ENCODE measurements at regions not wholly inside any gene's neighbourhood (a gene's known extent, or its start where the extent isn't known, plus 50 kb on each side); places are given as distances from the start of the nearest gene placed in this dataset.

DNA sequence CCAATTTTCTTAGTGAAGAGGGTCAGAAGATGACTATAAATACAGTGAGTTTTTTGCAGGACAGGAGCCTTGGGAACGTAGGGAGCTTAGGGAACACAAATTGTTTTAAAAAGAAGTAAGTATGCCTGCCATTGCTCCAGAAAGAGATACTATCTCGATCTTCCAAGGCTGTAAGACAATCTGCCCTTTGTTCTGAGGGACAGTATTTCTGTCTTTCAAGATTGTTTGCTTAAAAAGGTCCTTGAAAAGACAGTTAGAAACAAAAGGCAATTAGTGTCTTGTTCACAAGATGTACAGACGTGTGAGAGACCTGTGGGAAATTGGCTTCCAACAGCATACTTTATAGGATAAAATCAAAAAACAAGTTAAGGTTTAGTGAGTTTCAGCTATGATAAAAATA is 321.2 kb upstream of the FAR2 start:
- no peak for DNase-seq

DNA sequence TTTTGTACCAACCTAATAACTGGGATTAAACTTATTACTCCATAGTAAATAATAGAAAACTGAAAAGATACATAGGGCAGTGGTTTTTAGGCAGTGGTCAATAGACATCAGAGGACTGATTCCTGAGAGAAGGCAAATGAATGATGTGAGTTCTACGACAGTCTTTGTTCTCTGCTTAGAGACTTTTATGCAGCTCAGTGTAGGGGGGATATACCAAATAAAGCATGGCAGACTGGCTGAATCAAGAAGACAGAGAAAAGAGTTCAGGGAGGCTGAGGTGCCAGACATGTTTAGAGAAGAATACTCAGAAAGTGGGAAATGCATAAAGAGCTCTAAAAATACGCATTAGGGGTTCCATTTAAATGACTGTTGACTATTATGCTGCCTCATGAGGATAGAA is 320.8 kb upstream of the FAR2 start:
- DNase-seq = no peak

DNA sequence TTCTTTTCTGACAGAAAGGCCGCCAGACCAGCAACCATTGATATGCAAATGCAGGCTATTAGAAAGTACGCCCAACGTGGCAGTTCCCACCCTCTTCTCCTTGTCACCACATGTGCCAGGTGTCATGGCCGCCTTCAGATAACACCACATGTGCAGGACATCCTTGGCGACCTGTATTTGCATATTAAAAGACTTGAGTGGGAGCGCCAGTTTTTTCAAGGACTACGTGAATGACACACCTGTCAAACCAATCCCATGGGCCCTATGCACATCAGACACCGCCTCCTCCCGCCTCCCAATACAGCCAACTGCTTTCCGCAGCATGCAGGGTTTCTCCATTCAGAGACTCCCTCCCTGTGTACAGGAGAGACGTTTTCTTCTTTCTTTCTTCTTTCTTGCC is 318.6 kb upstream of the FAR2 start:
- no peak for DNase-seq

DNA sequence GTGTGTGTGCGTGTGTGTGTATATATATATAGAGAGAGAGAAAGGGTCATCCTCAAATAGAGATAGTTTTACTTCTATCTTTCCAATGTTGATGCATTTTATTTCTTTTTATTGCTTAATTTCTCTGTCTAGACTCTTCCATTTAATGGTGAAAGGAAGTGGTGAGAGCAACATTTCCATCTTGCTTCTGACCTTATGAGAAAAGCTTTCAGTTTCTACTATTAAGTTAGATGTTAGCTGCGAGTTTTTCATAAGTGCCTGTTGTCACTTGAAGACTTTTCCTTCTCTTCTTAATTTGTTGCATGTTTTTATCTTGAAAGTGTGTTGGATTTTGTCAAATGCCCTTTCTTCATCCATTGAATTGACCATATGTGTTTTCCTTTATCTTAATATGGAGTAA is 304.4 kb upstream of the FAR2 start:
- DNase-seq = no peak

DNA sequence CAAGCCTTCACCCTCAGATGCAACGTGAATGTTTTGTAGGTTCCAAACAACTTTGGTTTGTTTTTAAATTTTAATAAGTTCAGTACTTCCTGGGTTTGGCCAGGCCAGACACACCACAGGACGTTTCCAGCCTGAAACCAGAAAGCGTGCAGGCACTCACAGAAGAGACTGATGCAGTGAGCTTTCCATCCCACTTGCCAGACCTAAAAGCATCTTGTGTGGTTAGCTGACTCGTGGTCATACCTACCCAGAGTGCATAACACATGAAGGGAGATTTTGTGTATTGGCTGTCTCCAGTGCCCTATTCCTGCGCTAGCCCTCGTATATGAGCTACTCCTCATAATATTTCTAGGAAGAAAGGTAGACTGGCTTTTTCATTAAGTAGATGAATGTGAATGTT is 297.3 kb upstream of the FAR2 start:
- no peak for DNase-seq

DNA sequence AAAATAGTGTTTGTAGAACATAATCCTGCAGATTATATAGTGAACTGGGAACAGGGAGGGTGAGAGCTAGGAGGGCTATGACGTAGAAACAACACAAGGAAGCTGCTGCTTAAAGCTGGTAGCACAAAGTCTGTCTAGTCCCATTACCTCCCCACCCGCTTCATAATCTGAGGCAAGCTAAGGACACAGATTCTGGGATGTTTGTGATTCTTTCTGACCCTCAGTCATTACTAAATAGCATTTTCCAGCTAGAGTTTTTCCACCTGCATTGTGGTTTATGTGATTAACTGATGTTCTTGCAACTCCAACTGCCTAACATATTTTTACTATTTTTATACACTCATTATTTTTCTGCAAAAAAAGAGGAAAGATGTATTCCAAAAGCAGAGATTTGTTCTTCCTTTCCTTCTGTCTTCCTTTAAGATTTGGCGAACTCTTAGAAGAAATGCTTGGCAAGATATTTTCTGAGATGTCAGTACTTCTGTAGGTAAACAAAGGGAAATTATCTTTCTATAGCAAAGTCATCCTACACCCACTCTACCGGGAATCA is 293.2 kb upstream of the FAR2 start:
- no peak for DNase-seq

DNA sequence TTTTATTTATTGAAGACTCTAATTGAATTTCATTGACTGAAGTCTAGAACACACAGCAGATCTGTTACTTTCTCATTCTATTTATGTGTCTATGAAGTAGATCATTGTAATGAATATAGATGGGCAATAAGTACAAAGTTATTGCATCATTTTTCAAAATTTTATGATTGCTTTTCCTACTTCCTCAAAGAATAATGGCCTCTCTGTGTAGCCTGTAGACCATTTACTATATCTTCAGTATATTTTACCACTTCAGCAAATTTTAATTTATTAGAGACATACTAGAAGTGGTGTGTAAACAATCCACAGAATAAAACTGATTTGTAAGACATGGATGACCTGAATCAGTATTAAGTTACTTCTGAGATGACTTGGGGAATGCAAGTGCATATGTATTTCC is 291.7 kb upstream of the FAR2 start:
- no peak for DNase-seq

DNA sequence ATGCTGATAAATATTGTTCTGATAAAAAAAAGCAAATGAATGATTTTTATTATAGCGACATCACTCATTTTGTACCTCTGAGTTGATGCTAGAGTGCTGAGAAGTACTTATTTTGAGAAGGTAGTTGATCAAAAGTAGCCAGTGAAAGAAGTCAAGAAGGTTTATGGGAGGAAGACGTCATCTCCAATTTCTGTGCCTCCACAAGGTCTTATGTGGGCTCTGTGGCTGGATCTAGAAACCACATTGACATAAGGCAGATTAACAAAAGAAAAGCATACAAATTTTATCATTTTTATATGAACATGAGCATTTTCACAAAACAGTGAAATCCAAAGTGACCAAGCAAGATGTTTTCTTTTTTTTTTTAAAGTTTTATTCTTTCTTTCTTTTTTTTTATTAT is 289.5 kb upstream of the FAR2 start:
- DNase-seq = no peak

DNA sequence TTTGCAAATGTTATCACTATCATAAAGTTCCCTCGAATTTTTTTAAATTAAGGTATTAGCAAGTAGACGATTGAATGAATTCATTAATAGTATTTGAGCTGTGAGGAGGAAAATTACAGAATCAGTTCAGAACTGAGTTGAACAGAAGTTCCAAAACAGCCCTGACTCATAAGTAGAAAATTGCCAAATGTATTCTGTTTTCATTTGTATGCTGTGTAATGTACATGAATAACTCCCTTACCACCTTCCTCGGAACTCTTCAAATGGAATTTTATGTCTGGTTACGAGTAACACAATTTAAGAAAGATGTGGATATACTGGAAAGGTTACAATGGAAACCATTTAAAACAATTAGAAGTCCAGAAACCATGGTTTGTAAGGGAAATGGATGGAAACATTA is 283.3 kb upstream of the FAR2 start:
- DNase-seq = no peak

DNA sequence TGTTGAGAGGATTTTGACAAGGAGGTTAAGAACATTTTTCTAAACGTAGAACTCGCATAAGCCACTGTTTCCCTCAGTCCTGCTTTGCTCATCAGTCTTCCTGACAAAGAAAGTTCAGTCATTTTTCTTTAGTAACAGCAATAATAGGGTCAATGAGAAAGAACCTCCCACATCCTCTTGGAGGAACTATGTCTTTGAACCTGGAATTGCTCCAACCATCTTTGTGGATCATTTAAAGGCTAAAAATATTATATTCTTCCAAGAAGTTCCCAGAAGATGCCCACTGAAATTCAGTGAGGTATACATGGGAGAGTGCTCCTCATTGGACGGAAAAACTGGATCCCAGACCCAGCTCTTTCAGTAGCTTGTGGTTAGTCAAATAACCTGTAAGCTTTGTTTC is 282.8 kb upstream of the FAR2 start:
- no peak for DNase-seq

DNA sequence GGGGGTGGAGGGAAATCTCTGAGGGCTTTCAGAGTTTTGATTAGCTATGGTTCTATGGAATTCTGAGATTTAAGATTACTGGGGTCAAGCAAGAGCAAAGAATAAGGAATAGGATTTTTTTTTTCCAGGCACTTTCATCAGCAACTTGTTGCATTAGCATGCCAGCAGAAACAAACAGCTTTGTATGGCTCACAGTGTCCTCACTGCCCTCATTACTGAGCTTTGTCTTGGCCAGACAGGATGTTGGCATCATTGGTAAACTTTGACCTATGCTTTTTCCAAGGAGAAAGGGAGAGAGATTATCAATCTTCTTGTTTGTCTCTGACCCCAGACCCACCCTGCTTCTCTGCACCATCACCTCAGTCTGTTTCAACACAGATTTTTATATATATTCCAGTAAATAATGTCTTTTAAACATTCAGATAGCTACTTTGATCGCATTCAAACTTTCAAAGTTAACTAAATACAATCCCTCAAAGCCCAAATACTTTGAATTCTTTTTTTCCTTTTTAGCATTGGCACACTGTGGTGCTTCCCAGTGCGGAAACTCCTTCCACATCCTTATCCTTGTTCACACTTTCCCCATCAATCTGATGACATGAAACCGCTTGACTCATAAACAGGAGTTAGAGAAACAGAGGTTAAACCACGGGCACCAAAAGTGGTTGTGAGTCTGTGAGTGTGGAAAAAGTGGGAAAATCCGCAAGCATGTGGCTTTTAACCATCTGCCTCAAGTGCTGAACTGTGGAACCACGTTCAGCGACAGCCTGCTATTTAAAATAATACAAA is 282.2 kb upstream of the FAR2 start:
- no peak for DNase-seq

DNA sequence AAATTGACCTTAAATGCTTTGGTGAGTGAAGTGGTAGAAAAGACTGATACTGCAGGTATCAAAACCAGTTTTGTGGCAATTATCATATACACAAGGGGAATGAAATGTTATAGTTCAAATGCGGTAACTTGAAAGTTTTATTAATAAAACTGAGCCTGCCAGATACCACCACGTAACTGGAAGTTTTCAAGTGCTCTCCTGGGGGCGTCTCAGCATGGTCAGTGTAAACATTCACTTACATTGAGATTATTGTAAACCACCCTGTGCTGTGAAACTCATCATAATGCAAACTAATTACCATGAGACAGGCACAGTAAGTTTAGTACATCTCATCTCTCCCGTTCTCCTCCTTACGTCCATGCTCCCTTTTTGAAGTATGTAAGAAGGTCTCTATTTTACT is 280.7 kb upstream of the FAR2 start:
- DNase-seq = no peak

DNA sequence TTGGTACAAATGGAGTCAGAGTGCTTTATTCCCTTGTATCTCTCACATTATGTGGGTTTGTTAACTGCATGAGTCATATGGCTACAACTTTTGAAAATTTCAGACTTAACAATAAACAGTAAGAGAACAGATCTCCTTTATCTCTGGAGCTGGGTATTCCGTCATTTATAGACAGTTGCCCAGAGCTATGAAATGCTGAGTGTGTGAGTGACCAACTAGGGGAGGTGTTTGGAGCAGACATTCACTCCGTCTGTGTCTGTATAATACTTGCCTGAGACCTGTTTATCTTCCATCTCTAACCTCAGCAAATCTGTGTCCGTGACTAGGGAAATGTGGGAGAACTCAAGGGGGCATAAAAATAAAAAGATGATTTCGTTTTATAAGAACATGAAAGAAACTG is 279.9 kb upstream of the FAR2 start:
- DNase-seq = no peak

DNA sequence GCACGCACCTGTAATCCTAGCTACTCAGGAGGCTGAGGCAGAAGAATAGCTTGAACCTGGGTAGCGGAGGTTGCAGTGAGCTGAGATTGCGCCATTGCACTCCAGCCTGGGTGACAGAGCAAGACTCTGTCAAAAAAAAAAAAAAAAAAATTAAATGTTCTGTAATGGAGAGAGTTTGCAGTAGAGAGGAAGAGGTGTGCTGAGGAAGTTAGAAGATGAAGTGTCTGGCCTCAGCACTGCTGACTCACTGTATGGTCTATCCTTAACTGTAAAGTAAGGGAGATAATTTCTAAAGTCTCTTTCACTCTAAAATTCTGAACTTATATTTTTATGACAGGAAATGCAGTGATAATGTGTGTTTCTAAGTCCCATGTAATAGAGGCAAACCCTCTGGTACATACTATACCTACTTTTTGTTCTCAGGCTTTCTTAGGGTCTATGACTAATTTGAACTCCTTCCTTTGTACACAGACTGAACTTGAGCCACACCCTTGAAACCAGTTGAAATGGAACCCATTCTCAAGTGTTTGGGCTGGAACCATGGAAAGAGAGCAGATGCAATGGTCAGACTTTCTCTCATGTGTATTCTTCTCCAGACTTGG is 278.1 kb upstream of the FAR2 start:
- DNase-seq = no peak

DNA sequence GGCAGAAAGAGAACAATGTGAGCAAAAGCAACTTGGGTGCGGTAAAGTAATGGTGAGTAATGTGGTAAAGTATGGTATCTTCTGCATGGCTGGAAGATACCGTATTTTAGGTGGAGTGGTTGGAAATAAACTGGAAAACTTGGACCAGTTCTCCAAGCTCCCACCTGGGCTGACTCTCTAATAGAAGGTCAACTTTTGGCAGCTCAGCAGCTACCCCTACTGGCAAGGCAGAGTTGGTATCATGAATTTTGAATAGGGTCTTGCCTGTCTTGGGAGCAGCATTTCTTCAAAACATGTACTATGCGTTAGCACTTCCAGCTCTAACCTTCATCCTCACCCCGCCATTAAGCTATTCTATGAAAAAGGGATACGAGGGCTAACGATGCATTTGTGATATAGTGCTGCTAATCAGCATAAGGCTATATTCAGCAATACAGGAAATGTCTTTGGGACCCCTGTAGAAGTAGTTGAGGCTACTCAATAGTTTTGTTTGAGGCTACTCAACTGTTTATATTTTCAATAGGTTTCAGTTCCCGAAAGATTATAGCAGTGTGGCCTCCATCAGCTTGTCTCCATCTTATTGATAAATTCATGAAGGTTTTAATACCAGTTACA is 276.3 kb upstream of the FAR2 start:
- peak; percentile 22 for DNase-seq

DNA sequence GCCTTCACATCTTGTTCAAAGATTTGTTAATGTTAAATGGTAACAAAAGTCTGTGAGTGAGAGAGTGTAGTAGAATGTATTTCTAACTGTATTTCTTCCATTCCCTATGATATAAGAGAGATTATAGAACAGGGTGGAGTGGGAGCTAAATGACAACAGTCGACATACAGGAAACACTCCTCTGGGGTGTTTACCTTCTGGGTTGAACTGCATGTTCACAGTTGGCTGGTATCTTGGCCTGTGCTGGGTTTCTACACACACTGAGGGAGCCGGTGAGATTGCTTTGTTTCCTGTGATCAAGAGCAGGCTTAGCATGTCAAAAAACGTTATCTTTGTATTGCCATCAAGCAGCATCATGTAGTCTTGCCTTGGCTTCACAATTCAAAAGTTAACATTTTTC is 274.3 kb upstream of the FAR2 start:
- no peak for DNase-seq

DNA sequence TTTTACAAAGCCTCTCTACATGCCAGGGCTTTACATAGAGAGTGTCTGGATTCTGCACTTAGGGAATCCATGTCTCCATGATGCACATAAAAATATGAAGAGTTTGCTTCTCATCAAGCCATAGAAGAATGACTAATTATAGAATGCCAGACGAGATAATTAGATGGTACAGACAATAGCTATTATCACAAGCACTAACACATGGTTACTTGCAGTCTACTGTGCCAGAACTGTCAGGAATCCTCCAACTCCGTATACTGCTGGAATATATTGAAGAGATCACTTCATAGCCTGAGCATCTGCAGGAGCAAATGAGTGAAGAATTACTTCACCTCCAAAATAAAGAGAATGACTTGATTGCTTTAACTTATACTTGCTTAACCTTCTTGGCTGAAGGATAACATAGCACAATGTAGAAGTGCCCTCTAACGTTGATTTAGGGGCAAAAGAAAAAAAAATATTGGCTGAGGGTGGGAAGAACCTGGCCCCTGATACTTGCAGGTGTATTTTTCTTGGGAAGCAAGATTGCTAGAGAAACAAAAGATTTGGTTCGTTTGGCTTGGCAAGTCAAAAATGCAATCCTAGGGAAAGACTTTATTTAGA is 272.8 kb upstream of the FAR2 start:
- no peak for DNase-seq

DNA sequence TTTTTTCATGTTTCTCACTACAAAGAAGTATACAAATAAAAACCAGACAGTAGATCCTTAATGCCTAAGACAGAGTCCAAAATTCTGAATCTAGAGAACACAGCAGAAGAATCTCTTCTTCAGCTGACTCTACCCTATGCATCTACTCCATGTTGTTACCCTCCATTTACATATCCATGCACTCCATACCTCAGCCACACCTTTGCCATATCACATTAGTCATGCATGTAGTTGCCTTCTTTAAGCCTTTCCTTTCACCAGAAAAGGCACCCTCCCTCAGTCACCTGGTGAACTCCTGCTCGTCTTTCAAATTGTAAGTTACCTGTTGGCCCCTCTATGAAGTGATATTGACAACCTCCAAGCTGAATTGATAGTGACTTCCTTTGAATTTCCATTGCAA is 271.2 kb upstream of the FAR2 start:
- no peak for DNase-seq

DNA sequence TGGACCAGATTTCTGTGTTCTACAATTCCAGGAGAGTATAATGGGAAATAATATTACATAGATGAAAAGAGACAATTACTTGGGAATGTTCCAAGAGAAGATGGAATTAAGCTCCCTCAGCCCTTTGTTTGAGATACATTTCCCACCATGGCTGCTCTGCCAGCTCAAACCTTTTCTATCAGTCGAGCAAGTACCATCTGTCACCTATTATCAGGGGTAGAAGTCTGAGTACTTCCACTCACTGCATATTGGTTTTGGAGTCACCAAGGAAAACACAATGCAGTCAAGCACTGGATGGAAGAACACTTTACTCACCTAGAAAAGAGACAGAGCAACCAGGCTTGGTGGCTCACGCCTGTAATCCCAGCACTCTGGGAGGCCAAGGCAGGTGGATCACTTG is 270.4 kb upstream of the FAR2 start:
- no peak for DNase-seq

DNA sequence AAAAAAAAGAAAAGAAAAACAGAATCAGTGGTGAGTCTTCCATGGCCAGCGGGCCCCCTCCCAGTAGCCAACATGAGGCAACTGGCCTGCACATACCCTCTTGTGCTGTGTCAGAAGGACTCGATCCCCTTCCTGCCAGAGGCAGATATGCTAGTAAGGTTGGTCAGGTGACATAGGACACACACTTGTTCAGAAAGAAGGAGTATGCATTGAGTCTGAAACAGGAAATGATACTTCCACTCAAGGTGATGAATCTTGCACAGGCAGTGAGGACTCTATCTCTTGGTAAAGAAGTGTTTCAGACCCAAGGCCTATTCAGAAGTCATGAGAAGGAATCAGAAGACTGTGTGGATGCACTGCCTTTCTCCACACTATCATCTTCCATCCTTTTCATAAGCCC is 269.7 kb upstream of the FAR2 start:
- no peak for DNase-seq

DNA sequence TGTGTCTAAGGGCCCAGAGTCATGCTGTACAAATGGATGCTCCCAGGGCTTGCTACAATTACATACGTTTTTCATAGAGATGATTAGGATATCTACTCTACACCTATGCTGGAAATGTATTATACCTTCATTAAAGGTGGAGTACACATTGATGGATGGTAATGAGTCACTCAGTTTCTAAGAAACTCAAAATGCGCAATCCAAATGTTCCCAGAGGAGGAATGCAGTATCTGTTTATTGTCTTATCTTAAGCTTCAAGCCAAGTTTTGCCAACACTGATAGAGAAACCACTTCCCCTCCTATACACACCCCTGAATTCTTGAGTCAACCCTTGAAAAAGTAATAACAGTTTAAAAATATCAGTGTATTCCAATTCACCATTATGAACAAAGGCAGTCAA is 266.6 kb upstream of the FAR2 start:
- no peak for DNase-seq

DNA sequence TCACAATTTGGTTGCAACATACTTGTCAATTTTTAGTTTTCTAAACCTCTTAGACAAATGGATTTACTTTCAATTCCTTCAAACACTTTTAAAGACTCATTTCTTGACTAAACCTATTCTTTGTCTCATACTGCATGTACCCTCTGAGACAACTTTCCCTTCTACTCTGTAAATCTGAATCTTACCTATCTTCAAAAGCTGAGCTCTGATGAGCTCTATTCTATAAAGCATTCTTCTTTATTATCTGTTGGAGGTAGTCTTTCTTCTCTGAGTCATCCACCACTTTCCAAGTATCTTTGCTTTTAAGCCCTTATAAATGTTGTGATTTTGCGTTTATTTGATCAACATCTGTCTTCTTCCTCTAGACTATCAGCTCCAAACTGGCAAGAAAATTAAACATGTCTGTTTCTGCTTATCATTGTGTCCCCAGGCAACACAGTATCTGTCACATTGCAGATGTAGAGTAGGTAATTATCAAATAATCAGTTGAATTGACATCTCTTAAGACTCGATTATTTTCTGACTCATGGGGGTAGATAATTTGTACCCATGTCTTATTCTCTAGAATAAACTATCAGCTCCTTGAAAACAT is 265.6 kb upstream of the FAR2 start:
- DNase-seq = no peak

DNA sequence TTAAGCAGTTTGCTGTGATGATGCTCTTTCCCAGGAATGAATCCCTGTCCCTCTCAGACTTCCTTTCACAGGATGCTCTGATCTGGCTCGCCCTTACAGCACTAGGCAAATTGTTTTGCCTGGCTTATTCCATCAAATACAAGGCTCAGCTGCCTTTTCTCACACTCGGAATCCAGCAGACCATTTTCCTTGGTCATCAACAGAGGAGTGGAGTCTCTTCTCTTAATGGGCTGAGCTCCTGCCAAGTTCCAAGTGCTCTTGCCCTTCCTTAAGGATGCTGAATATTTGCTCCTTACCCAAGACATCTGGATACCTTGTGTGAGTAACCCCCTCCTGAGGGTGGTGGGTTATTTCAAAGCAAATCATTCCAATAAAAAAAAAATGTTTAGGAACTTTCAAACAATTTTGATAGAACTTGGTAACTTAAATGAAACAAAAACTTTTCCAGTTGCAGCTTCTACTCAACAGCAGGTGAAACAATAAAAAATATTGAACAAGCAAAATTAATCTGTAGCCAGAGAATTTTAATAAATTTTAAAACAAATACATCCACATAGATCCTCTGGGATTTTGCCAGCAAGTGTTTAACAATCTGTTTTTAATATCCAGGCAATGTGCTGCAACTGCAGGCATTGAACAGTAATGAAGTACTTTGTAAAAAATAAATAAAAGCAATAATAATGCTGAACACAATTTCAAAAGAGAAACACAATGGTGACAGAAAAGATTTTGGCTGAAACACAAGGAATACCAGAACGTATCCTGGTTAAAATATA is 264.0 kb upstream of the FAR2 start:
- DNase-seq = no peak

All from CD4-positive, alpha-beta T cell treated with Interleukin-10 for 1 hour (primary cell).